ENCODE measurements at regions not wholly inside any gene's neighbourhood (a gene's known extent, or its start where the extent isn't known, plus 50 kb on each side); places are given as distances from the start of the nearest gene placed in this dataset.

GRCh38 chr20:19859444-19859843 lies 101.4 kb downstream of the RIN2 start:
- Mint-ChIP-seq H3K4me1 (ENCODE audit: low read depth, unreplicated experiment) (peaks cover 4% of the 10 kb centered on the region), H3K9me3 (ENCODE audit: unreplicated experiment) (peaks cover 11% of the 10 kb centered on the region), H3K27me3 (ENCODE audit: low read depth, unreplicated experiment) (no peaks in the 10 kb centered on the region), H3K27ac (ENCODE audit: unreplicated experiment) (no peak overlapping the region), H3K4me3 (ENCODE audit: unreplicated experiment) (no peak overlapping the region), H3K36me3 (ENCODE audit: low read depth, unreplicated experiment) (peaks cover 9% of the 10 kb centered on the region)
- H3K4me1 ChIP-seq (ENCODE audit: insufficient read depth, low read length): no peaks in the 10 kb centered on the region
- H4K20me1 ChIP-seq (ENCODE audit: insufficient read depth, low read length): no peaks in the 10 kb centered on the region
- H3K9me3 ChIP-seq (ENCODE audit: insufficient read depth, low read depth, low read length): no peaks in the 10 kb centered on the region
- no peaks in the 10 kb centered on the region for H3K79me2 ChIP-seq (ENCODE audit: insufficient read depth, low read length)
- DNase-seq (ENCODE audit: low read depth) (no peak), FAIRE-seq (no peak)
- no peak overlapping the region for H3K27ac ChIP-seq (ENCODE audit: low read depth, low read length)
- TF ChIP-seq EZH2 (IDR thresholded peaks at IDR 0.05; ENCODE audit: insufficient read depth, low read length) (no peak), CTCF (IDR thresholded peaks at IDR 0.05; ENCODE audit: insufficient read depth, low read depth, low read length) (no peak)
- no peak overlapping the region for H3K4me2 ChIP-seq (ENCODE audit: low read length)
- no peak overlapping the region for H2AFZ ChIP-seq (ENCODE audit: low read depth, low read length)
- no peak overlapping the region for H3K9ac ChIP-seq (ENCODE audit: low read length)
- H3K4me3 ChIP-seq (ENCODE audit: insufficient read depth, low read depth, low read length): no peak overlapping the region
- H3K36me3 ChIP-seq (ENCODE audit: insufficient read depth, low read length): no peaks in the 10 kb centered on the region
- no peaks in the 10 kb centered on the region for H3K27me3 ChIP-seq (ENCODE audit: insufficient read depth, low read length)

GRCh38 chr20:19860737-19861136 lies 102.7 kb downstream of the RIN2 start:
- TF ChIP-seq CTCF (IDR thresholded peaks at IDR 0.05; ENCODE audit: insufficient read depth, low read depth, low read length) (no peak), EZH2 (IDR thresholded peaks at IDR 0.05; ENCODE audit: insufficient read depth, low read length) (no peak)
- Histone ChIP-seq H3K4me2 (ENCODE audit: low read length) (no peak overlapping the region), H3K9ac (ENCODE audit: low read length) (no peak overlapping the region), H3K27me3 (ENCODE audit: insufficient read depth, low read length) (no peaks in the 10 kb centered on the region), H3K4me3 (ENCODE audit: insufficient read depth, low read depth, low read length) (no peak overlapping the region), H3K79me2 (ENCODE audit: insufficient read depth, low read length) (no peaks in the 10 kb centered on the region), H2AFZ (ENCODE audit: low read depth, low read length) (no peak overlapping the region), H3K9me3 (ENCODE audit: insufficient read depth, low read depth, low read length) (no peaks in the 10 kb centered on the region), H3K36me3 (ENCODE audit: insufficient read depth, low read length) (no peaks in the 10 kb centered on the region), H4K20me1 (ENCODE audit: insufficient read depth, low read length) (no peaks in the 10 kb centered on the region), H3K27ac (ENCODE audit: low read depth, low read length) (no peak overlapping the region), H3K4me1 (ENCODE audit: insufficient read depth, low read length) (no peaks in the 10 kb centered on the region)
- FAIRE-seq: no peak
- no peak for DNase-seq (ENCODE audit: low read depth)
- Mint-ChIP-seq H3K4me1 (ENCODE audit: low read depth, unreplicated experiment) (peaks cover 4% of the 10 kb centered on the region), H3K9me3 (ENCODE audit: unreplicated experiment) (peaks cover 10% of the 10 kb centered on the region), H3K27me3 (ENCODE audit: low read depth, unreplicated experiment) (no peaks in the 10 kb centered on the region), H3K27ac (ENCODE audit: unreplicated experiment) (no peak overlapping the region), H3K36me3 (ENCODE audit: low read depth, unreplicated experiment) (peaks cover 7% of the 10 kb centered on the region), H3K4me3 (ENCODE audit: unreplicated experiment) (no peak overlapping the region)

- TF ChIP-seq EZH2 (IDR thresholded peaks at IDR 0.05; ENCODE audit: insufficient read depth, low read length): no peak
- no peak for TF ChIP-seq CTCF (IDR thresholded peaks at IDR 0.05; ENCODE audit: insufficient read depth, low read depth, low read length)
- Histone ChIP-seq H4K20me1 (ENCODE audit: insufficient read depth, low read length) (no peaks in the 10 kb centered on the region), H3K9ac (ENCODE audit: low read length) (no peak overlapping the region), H3K27me3 (ENCODE audit: insufficient read depth, low read length) (no peaks in the 10 kb centered on the region), H3K36me3 (ENCODE audit: insufficient read depth, low read length) (no peaks in the 10 kb centered on the region), H2AFZ (ENCODE audit: low read depth, low read length) (no peak overlapping the region), H3K9me3 (ENCODE audit: insufficient read depth, low read depth, low read length) (no peaks in the 10 kb centered on the region), H3K79me2 (ENCODE audit: insufficient read depth, low read length) (no peaks in the 10 kb centered on the region), H3K4me1 (ENCODE audit: insufficient read depth, low read length) (no peaks in the 10 kb centered on the region), H3K4me3 (ENCODE audit: insufficient read depth, low read depth, low read length) (no peak overlapping the region), H3K27ac (ENCODE audit: low read depth, low read length) (no peak overlapping the region), H3K4me2 (ENCODE audit: low read length) (no peak overlapping the region)
- Mint-ChIP-seq H3K27ac (ENCODE audit: unreplicated experiment) (no peak overlapping the region), H3K9me3 (ENCODE audit: unreplicated experiment) (peaks cover 10% of the 10 kb centered on the region), H3K36me3 (ENCODE audit: low read depth, unreplicated experiment) (peaks cover 7% of the 10 kb centered on the region), H3K4me1 (ENCODE audit: low read depth, unreplicated experiment) (peaks cover 4% of the 10 kb centered on the region), H3K27me3 (ENCODE audit: low read depth, unreplicated experiment) (no peaks in the 10 kb centered on the region), H3K4me3 (ENCODE audit: unreplicated experiment) (no peak overlapping the region)
- no peak for DNase-seq (ENCODE audit: low read depth)
- no peak for FAIRE-seq
Measured at GRCh38 chr20:19861147-19861759, 103.2 kb downstream of the RIN2 start.
